ENCODE measurements at regions not wholly inside any gene's neighbourhood (a gene's known extent, or its start where the extent isn't known, plus 50 kb on each side); places are given as distances from the start of the nearest gene placed in this dataset.

DNA sequence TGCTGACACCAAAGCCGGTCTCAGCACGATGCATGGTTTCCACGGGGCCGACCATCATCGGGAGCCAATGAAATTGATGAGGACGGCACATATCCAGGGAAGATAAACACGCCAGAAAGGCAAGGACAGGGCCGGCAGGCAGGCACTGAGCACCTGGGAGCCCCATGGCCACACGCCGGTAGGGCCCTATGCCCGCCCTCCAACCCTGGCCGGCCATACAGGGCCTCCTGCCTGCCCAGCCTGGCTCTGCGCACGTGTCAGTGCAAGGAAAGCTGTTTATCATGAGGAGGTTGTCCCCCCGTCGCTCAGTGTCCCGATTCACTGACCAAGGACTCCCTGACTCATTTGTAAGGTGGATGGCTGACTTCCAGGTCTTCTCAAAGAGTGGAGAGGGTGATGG lies 237.5 kb downstream of the GLI2 start:
- TF ChIP-seq, protein P1, sequence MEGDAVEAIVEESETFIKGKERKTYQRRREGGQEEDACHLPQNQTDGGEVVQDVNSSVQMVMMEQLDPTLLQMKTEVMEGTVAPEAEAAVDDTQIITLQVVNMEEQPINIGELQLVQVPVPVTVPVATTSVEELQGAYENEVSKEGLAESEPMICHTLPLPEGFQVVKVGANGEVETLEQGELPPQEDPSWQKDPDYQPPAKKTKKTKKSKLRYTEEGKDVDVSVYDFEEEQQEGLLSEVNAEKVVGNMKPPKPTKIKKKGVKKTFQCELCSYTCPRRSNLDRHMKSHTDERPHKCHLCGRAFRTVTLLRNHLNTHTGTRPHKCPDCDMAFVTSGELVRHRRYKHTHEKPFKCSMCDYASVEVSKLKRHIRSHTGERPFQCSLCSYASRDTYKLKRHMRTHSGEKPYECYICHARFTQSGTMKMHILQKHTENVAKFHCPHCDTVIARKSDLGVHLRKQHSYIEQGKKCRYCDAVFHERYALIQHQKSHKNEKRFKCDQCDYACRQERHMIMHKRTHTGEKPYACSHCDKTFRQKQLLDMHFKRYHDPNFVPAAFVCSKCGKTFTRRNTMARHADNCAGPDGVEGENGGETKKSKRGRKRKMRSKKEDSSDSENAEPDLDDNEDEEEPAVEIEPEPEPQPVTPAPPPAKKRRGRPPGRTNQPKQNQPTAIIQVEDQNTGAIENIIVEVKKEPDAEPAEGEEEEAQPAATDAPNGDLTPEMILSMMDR (IDR thresholded peaks at IDR 0.05), result no peak
- TF ChIP-seq POLR2A (IDR thresholded peaks at IDR 0.05) (no peak), EP300 (IDR thresholded peaks at IDR 0.05) (no peak)
